HAP-1 (cell line): ENCODE measurements at regions not wholly inside any gene's neighbourhood (a gene's known extent, or its start where the extent isn't known, plus 50 kb on each side); places are given as distances from the start of the nearest gene placed in this dataset.
"Not testable (repeated sequence)": the region's sequence is repeated elsewhere in the genome, so short reads cannot be mapped to it uniquely, and the experiment has no call there.

Experiments used
- DNase-seq, 2 experiments: peaks; one replicate each; pipeline ENCODE4 v3.0.0-alpha.2; 2016 to 2020; ENCODE audit warnings: low spot score in 2 of 2
- H3K27me3 ChIP-seq: fragments of 250-450 bp; sonication (Bioruptor Pico); 2 replicates; pipeline ENCODE4 v1.5.1; 2020; ENCODE audit warnings: low read depth, mild to moderate bottlenecking, moderate library complexity
- H3K36me3 ChIP-seq: fragments of 250-450 bp; sonication (Bioruptor Pico); replicated peaks from 2 replicates; pipeline ENCODE4 v1.5.1; 2020; ENCODE audit warnings: mild to moderate bottlenecking
- H3K4me1 ChIP-seq: fragments of 250-450 bp; sonication (Bioruptor Pico); 2 replicates; pipeline ENCODE4 v1.5.1; 2020; ENCODE audit warnings: mild to moderate bottlenecking
- H3K4me3 ChIP-seq: fragments of 250-450 bp; sonication (Bioruptor Pico); 2 replicates; pipeline ENCODE4 v1.5.1; 2020; ENCODE audit warnings: mild to moderate bottlenecking, moderate library complexity
- H3K9me3 ChIP-seq: fragments of 250-450 bp; sonication (Bioruptor Pico); 2 replicates; pipeline ENCODE4 v1.5.1; 2020; ENCODE audit warnings: mild to moderate bottlenecking, moderate library complexity
- in situ Hi-C: fragments of 300-500 bp; cut with MboI; formaldehyde crosslinking; loops from 3 replicates; pipeline ENCODE4 v1.14.3; 2020; ENCODE audit warnings: low sequenced_read_pairs, inconsistent platforms, mixed read lengths

DNA sequence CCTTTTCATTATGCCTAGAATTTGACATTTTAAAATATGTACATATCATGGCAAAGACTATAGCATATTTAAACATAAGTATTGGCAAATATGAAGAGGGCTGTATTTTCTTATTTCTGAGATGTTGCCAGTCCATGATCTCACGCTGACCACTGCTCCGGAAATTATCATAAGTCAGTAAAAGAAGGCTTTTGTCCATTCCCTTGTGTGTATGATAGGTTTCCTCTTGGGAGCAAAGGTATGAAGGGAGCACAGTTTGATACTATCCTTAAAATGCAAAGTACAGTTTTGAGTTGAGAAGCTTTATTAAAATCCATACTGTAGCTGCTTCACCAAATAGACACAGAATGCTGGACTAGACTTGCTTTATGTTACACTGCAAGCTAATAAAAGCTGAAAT lies 52.6 kb upstream of the AGA start:
- in situ Hi-C loops = no loop called here
- Histone ChIP-seq H3K36me3 (no peaks in the 10 kb centered on the region), H3K4me3 (no peak overlapping the region), H3K27me3 (no peaks in the 10 kb centered on the region), H3K4me1 (peaks cover 10% of the 10 kb centered on the region), H3K9me3 (no peaks in the 10 kb centered on the region)
- no peak for DNase-seq

GRCh38 chr4:177495626-177496025 lies 53.4 kb upstream of the AGA start:
- in situ Hi-C loops, H3K4me1 ChIP-seq, DNase-seq, H3K27me3 ChIP-seq, H3K9me3 ChIP-seq, H3K36me3 ChIP-seq, H3K4me3 ChIP-seq: not testable (repeated sequence)

GRCh38 chr4:177499537-177499936 lies 57.3 kb upstream of the AGA start:
- H3K27me3 ChIP-seq = no peaks in the 10 kb centered on the region
- in situ Hi-C loops = no loop called here
- no peak for DNase-seq
- no peaks in the 10 kb centered on the region for H3K36me3 ChIP-seq
- no peaks in the 10 kb centered on the region for H3K4me1 ChIP-seq
- no peaks in the 10 kb centered on the region for H3K9me3 ChIP-seq
- no peak overlapping the region for H3K4me3 ChIP-seq

GRCh38 chr4:177505171-177505615 lies 63.0 kb upstream of the AGA start:
- no peaks in the 10 kb centered on the region for H3K27me3 ChIP-seq
- DNase-seq = peak in 1 of 2 experiments; percentile 32
- no peak overlapping the region for H3K4me3 ChIP-seq
- H3K36me3 ChIP-seq = no peaks in the 10 kb centered on the region
- no peaks in the 10 kb centered on the region for H3K9me3 ChIP-seq
- no peaks in the 10 kb centered on the region for H3K4me1 ChIP-seq
- in situ Hi-C loops = no loop called here

- no peaks in the 10 kb centered on the region for H3K4me1 ChIP-seq
- in situ Hi-C loops = no loop called here
- no peaks in the 10 kb centered on the region for H3K36me3 ChIP-seq
- no peak overlapping the region for H3K4me3 ChIP-seq
- DNase-seq = no peak
- H3K9me3 ChIP-seq = no peaks in the 10 kb centered on the region
- H3K27me3 ChIP-seq = no peaks in the 10 kb centered on the region
These were observed 66.4 kb upstream of the AGA start for GRCh38 chr4:177508662-177509061.

DNA sequence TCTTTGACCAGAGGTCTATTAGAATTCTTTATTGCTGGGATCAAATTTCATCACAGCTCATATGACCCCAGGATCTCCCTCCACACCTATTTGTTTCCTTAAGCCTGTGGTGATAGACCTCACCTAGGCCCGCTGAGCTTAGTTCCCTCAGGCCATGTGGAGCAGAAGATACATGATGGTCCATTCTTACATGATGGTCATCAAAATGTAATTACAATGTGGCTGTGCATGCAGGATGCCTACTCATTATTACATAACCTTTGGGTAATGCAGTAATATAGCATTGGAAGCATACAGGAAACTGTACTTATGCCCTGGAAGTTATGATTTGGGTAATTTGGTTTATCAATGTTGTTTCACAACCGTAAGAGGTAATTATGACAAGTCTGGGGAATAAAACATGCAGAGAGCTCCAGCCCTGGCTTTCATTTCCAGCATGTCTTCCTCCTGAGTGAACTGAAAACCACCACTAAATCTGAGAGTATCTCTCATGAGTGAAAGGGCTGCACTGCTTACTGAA lies 67.0 kb upstream of the AGA start:
- Histone ChIP-seq H3K4me3 (no peak overlapping the region), H3K27me3 (no peaks in the 10 kb centered on the region), H3K4me1 (no peaks in the 10 kb centered on the region), H3K36me3 (no peaks in the 10 kb centered on the region), H3K9me3 (no peaks in the 10 kb centered on the region)
- in situ Hi-C loops = no loop called here
- no peak for DNase-seq

- DNase-seq = no peak
- Histone ChIP-seq H3K4me1 (no peaks in the 10 kb centered on the region), H3K36me3 (no peaks in the 10 kb centered on the region), H3K27me3 (no peaks in the 10 kb centered on the region), H3K4me3 (no peak overlapping the region), H3K9me3 (no peaks in the 10 kb centered on the region)
- in situ Hi-C loops = no loop called here
These were observed 69.4 kb upstream of the AGA start for GRCh38 chr4:177511611-177512010.

DNA sequence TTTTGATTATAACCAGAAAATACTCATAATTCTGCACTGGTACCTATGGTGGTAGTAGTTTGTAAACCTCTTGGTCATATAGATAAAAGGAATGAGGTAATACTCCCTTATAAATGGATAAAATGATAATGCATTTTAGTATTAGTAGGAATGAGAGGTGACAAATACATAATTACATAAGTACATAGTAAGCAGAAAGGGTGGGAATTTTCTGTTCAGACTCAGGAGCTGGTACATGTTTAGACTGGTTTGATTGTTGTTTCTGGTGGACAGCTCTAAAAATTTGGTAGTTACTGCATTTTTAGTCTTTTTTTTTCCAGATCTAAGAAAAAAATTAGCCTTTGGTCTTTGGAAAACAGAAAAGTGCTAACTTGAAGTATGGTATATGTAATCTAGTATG lies 70.4 kb upstream of the AGA start:
- in situ Hi-C loops = no loop called here
- Histone ChIP-seq H3K4me3 (no peak overlapping the region), H3K36me3 (no peaks in the 10 kb centered on the region), H3K9me3 (no peaks in the 10 kb centered on the region), H3K4me1 (no peaks in the 10 kb centered on the region), H3K27me3 (no peaks in the 10 kb centered on the region)
- DNase-seq = no peak

- in situ Hi-C loops = no loop called here
- no peak overlapping the region for H3K4me3 ChIP-seq
- DNase-seq = no peak
- no peaks in the 10 kb centered on the region for H3K27me3 ChIP-seq
- H3K9me3 ChIP-seq = no peaks in the 10 kb centered on the region
- H3K36me3 ChIP-seq = no peaks in the 10 kb centered on the region
- no peaks in the 10 kb centered on the region for H3K4me1 ChIP-seq
These were observed 75.6 kb upstream of the AGA start for GRCh38 chr4:177517862-177518261.

DNA sequence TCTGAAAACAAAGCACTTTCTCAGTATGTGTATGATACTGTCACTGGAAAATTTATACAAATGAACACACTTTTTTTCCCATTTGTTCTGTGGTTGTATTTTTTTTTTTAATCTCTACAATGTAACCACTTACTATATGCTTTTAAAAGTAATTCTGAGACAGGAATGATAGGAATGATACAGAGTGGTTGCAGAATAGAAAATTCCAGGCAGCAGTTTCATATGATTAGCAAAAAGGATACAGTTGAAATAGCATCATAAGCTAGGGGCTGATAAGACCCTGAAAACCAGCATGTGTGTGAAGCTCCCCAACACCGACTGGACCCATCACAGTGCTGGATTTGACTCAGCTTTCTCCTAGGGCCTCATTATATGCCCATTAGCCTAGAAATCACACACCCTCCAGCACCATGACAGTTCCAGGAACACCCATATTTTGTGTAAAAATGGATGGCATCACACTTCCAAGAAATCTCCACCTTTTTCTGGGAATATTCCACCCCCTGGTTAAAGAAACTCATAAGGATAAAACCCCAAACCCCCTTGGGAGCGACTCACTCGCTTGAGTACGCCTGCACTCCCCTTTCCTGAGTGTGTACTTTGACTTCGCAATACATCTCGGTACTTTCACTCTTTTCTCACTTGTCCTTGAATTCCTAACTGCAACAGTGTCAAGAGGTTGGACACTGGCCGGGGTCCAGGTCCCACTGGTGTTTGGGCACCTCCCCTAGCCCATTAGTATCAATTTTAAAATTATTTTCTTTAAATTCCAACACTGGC lies 77.4 kb upstream of the AGA start:
- in situ Hi-C loops = no loop called here
- no peaks in the 10 kb centered on the region for H3K36me3 ChIP-seq
- no peaks in the 10 kb centered on the region for H3K27me3 ChIP-seq
- no peaks in the 10 kb centered on the region for H3K9me3 ChIP-seq
- no peaks in the 10 kb centered on the region for H3K4me1 ChIP-seq
- DNase-seq = no peak
- no peak overlapping the region for H3K4me3 ChIP-seq

GRCh38 chr4:177528620-177529019 lies 86.4 kb upstream of the AGA start:
- H3K9me3 ChIP-seq = no peaks in the 10 kb centered on the region
- no peak overlapping the region for H3K4me3 ChIP-seq
- H3K27me3 ChIP-seq = no peaks in the 10 kb centered on the region
- H3K36me3 ChIP-seq = no peaks in the 10 kb centered on the region
- in situ Hi-C loops = no loop called here
- DNase-seq = no peak
- H3K4me1 ChIP-seq = peaks cover 8% of the 10 kb centered on the region

- no peaks in the 10 kb centered on the region for H3K9me3 ChIP-seq
- DNase-seq = peak in 1 of 2 experiments; percentile 65
- H3K36me3 ChIP-seq = no peaks in the 10 kb centered on the region
- no peak overlapping the region for H3K4me3 ChIP-seq
- in situ Hi-C loops = no loop called here
- H3K4me1 ChIP-seq = peaks cover 8% of the 10 kb centered on the region
- no peaks in the 10 kb centered on the region for H3K27me3 ChIP-seq
These were observed 88.3 kb upstream of the AGA start for GRCh38 chr4:177530561-177530960.

- in situ Hi-C loops = no loop called here
- Histone ChIP-seq H3K9me3 (no peaks in the 10 kb centered on the region), H3K27me3 (no peaks in the 10 kb centered on the region), H3K36me3 (no peaks in the 10 kb centered on the region), H3K4me3 (no peak overlapping the region), H3K4me1 (peaks cover 8% of the 10 kb centered on the region)
- DNase-seq = no peak
These were observed 90.1 kb upstream of the AGA start for GRCh38 chr4:177532358-177532757.

DNA sequence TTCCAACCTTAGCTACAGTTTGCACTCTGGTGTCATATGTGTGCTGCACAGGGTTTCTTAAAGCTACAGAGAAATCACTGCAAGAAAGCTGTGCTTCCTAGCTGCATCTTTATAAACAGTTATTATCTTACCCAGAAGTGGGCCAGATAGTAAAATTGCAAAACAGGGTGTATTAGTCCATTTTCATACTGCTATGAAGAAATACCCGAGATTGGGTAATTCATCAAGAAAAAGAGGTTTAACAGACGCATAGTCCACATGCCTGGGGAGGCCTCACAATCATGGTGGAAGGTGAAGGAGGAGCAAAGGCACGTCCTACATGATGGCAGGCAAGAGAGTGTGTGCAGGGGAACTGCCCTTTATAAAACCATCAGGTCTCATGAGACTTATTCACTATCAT lies 92.6 kb upstream of the AGA start:
- H3K4me1 ChIP-seq, H3K9me3 ChIP-seq: not testable (repeated sequence)

GRCh38 chr4:177546745-177547144 lies 104.5 kb upstream of the AGA start:
- in situ Hi-C loops = no loop called here
- Histone ChIP-seq H3K27me3 (no peaks in the 10 kb centered on the region), H3K36me3 (no peaks in the 10 kb centered on the region), H3K9me3 (no peaks in the 10 kb centered on the region), H3K4me1 (no peaks in the 10 kb centered on the region), H3K4me3 (no peak overlapping the region)
- DNase-seq = no peak

More for the DNA sequence above, 92.6 kb upstream of the AGA start:
- in situ Hi-C loops, DNase-seq, H3K36me3 ChIP-seq, H3K4me3 ChIP-seq, H3K27me3 ChIP-seq: not testable (repeated sequence)
